ENCODE measurements at regions not wholly inside any gene's neighbourhood (a gene's known extent, or its start where the extent isn't known, plus 50 kb on each side); places are given as distances from the start of the nearest gene placed in this dataset.

- Mint-ChIP-seq H3K9me3 (no peaks in the 10 kb centered on the region), H3K36me3 (no peaks in the 10 kb centered on the region), H3K27me3 (no peaks in the 10 kb centered on the region), H3K4me1 (no peaks in the 10 kb centered on the region), H3K27ac (no peak overlapping the region), H3K4me3 (no peak overlapping the region)
- POLR2A ChIA-PET = no interaction called here
- no peak for DNase-seq
- ATAC-seq (ENCODE audit: low read depth) = no peak
These were observed 644.2 kb downstream of the FAM181B start for GRCh38 chr11:82089426-82089825.

- Mint-ChIP-seq H3K27me3 (peaks cover 2% of the 10 kb centered on the region), H3K4me3 (no peak overlapping the region), H3K9me3 (no peaks in the 10 kb centered on the region), H3K36me3 (no peaks in the 10 kb centered on the region), H3K27ac (no peak overlapping the region), H3K4me1 (no peaks in the 10 kb centered on the region)
- DNase-seq (no peak), ATAC-seq (ENCODE audit: low read depth) (no peak)
- POLR2A ChIA-PET = no interaction called here
These were observed 648.2 kb downstream of the FAM181B start for GRCh38 chr11:82085493-82085892.

- no peak overlapping the region for H3K4me3 Mint-ChIP-seq
- POLR2A ChIA-PET = no interaction called here
- no peaks in the 10 kb centered on the region for H3K9me3 Mint-ChIP-seq
- no peaks in the 10 kb centered on the region for H3K36me3 Mint-ChIP-seq
- H3K27me3 Mint-ChIP-seq = peaks cover 2% of the 10 kb centered on the region
- H3K27ac Mint-ChIP-seq = no peak overlapping the region
- ATAC-seq (ENCODE audit: low read depth) (no peak), DNase-seq (no peak)
- no peaks in the 10 kb centered on the region for H3K4me1 Mint-ChIP-seq
These were observed 650.7 kb downstream of the FAM181B start for GRCh38 chr11:82082976-82083375.

- H3K9me3 Mint-ChIP-seq = no peaks in the 10 kb centered on the region
- H3K4me1 Mint-ChIP-seq = no peaks in the 10 kb centered on the region
- POLR2A ChIA-PET = no interaction called here
- H3K27me3 Mint-ChIP-seq = peaks cover 2% of the 10 kb centered on the region
- no peak overlapping the region for H3K27ac Mint-ChIP-seq
- no peaks in the 10 kb centered on the region for H3K36me3 Mint-ChIP-seq
- H3K4me3 Mint-ChIP-seq = no peak overlapping the region
- ATAC-seq (ENCODE audit: low read depth) (no peak), DNase-seq (no peak)
These were observed 653.5 kb downstream of the FAM181B start for GRCh38 chr11:82080160-82080559.

- no peak for DNase-seq
- Mint-ChIP-seq H3K36me3 (no peaks in the 10 kb centered on the region), H3K4me1 (no peaks in the 10 kb centered on the region), H3K9me3 (no peaks in the 10 kb centered on the region), H3K4me3 (no peak overlapping the region), H3K27me3 (no peaks in the 10 kb centered on the region), H3K27ac (no peak overlapping the region)
- POLR2A ChIA-PET = no interaction called here
- ATAC-seq (ENCODE audit: low read depth) = no peak
These were observed 657.5 kb downstream of the FAM181B start for GRCh38 chr11:82076126-82076525.

GRCh38 chr11:82059505-82059904, 674.2 kb downstream of the FAM181B start:
- POLR2A ChIA-PET = no interaction called here
- Mint-ChIP-seq H3K4me3 (no peak overlapping the region), H3K27me3 (no peaks in the 10 kb centered on the region), H3K9me3 (no peaks in the 10 kb centered on the region), H3K27ac (no peak overlapping the region), H3K4me1 (no peaks in the 10 kb centered on the region), H3K36me3 (no peaks in the 10 kb centered on the region)
- ATAC-seq (ENCODE audit: low read depth) (no peak), DNase-seq (no peak)

GRCh38 chr11:82056450-82056849, 677.2 kb downstream of the FAM181B start:
- Mint-ChIP-seq H3K9me3 (no peaks in the 10 kb centered on the region), H3K36me3 (no peaks in the 10 kb centered on the region), H3K4me1 (no peaks in the 10 kb centered on the region), H3K27me3 (no peaks in the 10 kb centered on the region), H3K27ac (no peak overlapping the region), H3K4me3 (no peak overlapping the region)
- no peak for ATAC-seq (ENCODE audit: low read depth)
- POLR2A ChIA-PET = no interaction called here
- no peak for DNase-seq

- H3K4me3 Mint-ChIP-seq = no peak overlapping the region
- H3K9me3 Mint-ChIP-seq = peaks cover 10% of the 10 kb centered on the region
- POLR2A ChIA-PET = no interaction called here
- no peaks in the 10 kb centered on the region for H3K36me3 Mint-ChIP-seq
- no peaks in the 10 kb centered on the region for H3K4me1 Mint-ChIP-seq
- ATAC-seq (ENCODE audit: low read depth) = no peak
- DNase-seq = no peak
- no peaks in the 10 kb centered on the region for H3K27me3 Mint-ChIP-seq
- H3K27ac Mint-ChIP-seq = no peak overlapping the region
These were observed 684.5 kb downstream of the FAM181B start for GRCh38 chr11:82049199-82049598.

- POLR2A ChIA-PET = no interaction called here
- ATAC-seq (ENCODE audit: low read depth) (no peak), DNase-seq (no peak)
- H3K27me3 Mint-ChIP-seq = no peaks in the 10 kb centered on the region
- no peak overlapping the region for H3K4me3 Mint-ChIP-seq
- H3K27ac Mint-ChIP-seq = no peak overlapping the region
- H3K9me3 Mint-ChIP-seq = peaks cover 10% of the 10 kb centered on the region
- H3K4me1 Mint-ChIP-seq = no peaks in the 10 kb centered on the region
- no peaks in the 10 kb centered on the region for H3K36me3 Mint-ChIP-seq
These were observed 686.5 kb downstream of the FAM181B start for GRCh38 chr11:82047200-82047599.

- Mint-ChIP-seq H3K36me3 (no peaks in the 10 kb centered on the region), H3K4me1 (no peaks in the 10 kb centered on the region), H3K27me3 (no peaks in the 10 kb centered on the region), H3K4me3 (no peak overlapping the region), H3K27ac (no peak overlapping the region), H3K9me3 (peaks cover 10% of the 10 kb centered on the region)
- ATAC-seq (ENCODE audit: low read depth) = no peak
- POLR2A ChIA-PET = no interaction called here
- DNase-seq = no peak
These were observed 686.9 kb downstream of the FAM181B start for GRCh38 chr11:82046778-82047177.

GRCh38 chr11:82045748-82046457, 687.8 kb downstream of the FAM181B start:
- H3K27ac Mint-ChIP-seq = no peak overlapping the region
- H3K9me3 Mint-ChIP-seq = peaks cover 10% of the 10 kb centered on the region
- ATAC-seq (ENCODE audit: low read depth) (no peak), DNase-seq (no peak)
- POLR2A ChIA-PET = no interaction called here
- no peak overlapping the region for H3K4me3 Mint-ChIP-seq
- no peaks in the 10 kb centered on the region for H3K27me3 Mint-ChIP-seq
- no peaks in the 10 kb centered on the region for H3K36me3 Mint-ChIP-seq
- H3K4me1 Mint-ChIP-seq = no peaks in the 10 kb centered on the region

GRCh38 chr11:82043316-82043715, 690.3 kb downstream of the FAM181B start:
- ATAC-seq (ENCODE audit: low read depth) (no peak), DNase-seq (no peak)
- no peak overlapping the region for H3K4me3 Mint-ChIP-seq
- POLR2A ChIA-PET = interaction anchor here (0.6 to 0.7 kb wide), 2 partner anchors 49 to 485 kb away, joined by 3 to 4 read pairs; no protein-coding TSS in a partner anchor
- no peak overlapping the region for H3K27ac Mint-ChIP-seq
- H3K9me3 Mint-ChIP-seq = peaks cover 7% of the 10 kb centered on the region
- H3K4me1 Mint-ChIP-seq = no peaks in the 10 kb centered on the region
- H3K36me3 Mint-ChIP-seq = no peaks in the 10 kb centered on the region
- H3K27me3 Mint-ChIP-seq = no peaks in the 10 kb centered on the region

GRCh38 chr11:82041764-82042163, 691.9 kb downstream of the FAM181B start:
- Mint-ChIP-seq H3K4me1 (no peaks in the 10 kb centered on the region), H3K36me3 (no peaks in the 10 kb centered on the region), H3K4me3 (no peak overlapping the region), H3K27me3 (no peaks in the 10 kb centered on the region), H3K9me3 (peaks cover 4% of the 10 kb centered on the region), H3K27ac (no peak overlapping the region)
- DNase-seq (no peak), ATAC-seq (ENCODE audit: low read depth) (no peak)
- POLR2A ChIA-PET = no interaction called here

GRCh38 chr11:82038154-82038553, 695.5 kb downstream of the FAM181B start:
- Mint-ChIP-seq H3K27me3 (no peaks in the 10 kb centered on the region), H3K9me3 (no peaks in the 10 kb centered on the region), H3K27ac (no peak overlapping the region), H3K4me1 (no peaks in the 10 kb centered on the region), H3K4me3 (no peak overlapping the region), H3K36me3 (no peaks in the 10 kb centered on the region)
- POLR2A ChIA-PET = no interaction called here
- DNase-seq (no peak), ATAC-seq (ENCODE audit: low read depth) (no peak)

- H3K9me3 Mint-ChIP-seq = no peaks in the 10 kb centered on the region
- no peak overlapping the region for H3K4me3 Mint-ChIP-seq
- POLR2A ChIA-PET = no interaction called here
- ATAC-seq (ENCODE audit: low read depth) (no peak), DNase-seq (no peak)
- no peaks in the 10 kb centered on the region for H3K4me1 Mint-ChIP-seq
- H3K27ac Mint-ChIP-seq = no peak overlapping the region
- H3K36me3 Mint-ChIP-seq = no peaks in the 10 kb centered on the region
- H3K27me3 Mint-ChIP-seq = no peaks in the 10 kb centered on the region
These were observed 699.1 kb downstream of the FAM181B start for GRCh38 chr11:82034527-82034926.
